GM21447 (cell line): ENCODE measurements at regions not wholly inside any gene's neighbourhood (a gene's known extent, or its start where the extent isn't known, plus 50 kb on each side); places are given as distances from the start of the nearest gene placed in this dataset.

Source experiments
- ATAC-seq: cut with Tn5 transposase; IDR thresholded peaks from one replicate; pipeline ENCODE4 v1.9.1; 2021; ENCODE audit not compliant: unreplicated experiment

GRCh38 chr15:95470529-95470928, 860.0 kb upstream of the NR2F2 start:
- ATAC-seq: no peak

GRCh38 chr15:95470997-95471689, 859.4 kb upstream of the NR2F2 start:
- no peak for ATAC-seq

- no peak for ATAC-seq
Observed at GRCh38 chr15:95471690-95472086, 858.8 kb upstream of the NR2F2 start.

GRCh38 chr15:95475067-95475466, 855.4 kb upstream of the NR2F2 start:
- ATAC-seq: no peak

GRCh38 chr15:95479308-95479707, 851.2 kb upstream of the NR2F2 start:
- ATAC-seq: no peak

- ATAC-seq: no peak
Observed at GRCh38 chr15:95485367-95485766, 845.1 kb upstream of the NR2F2 start.

GRCh38 chr15:95486224-95486623, 844.3 kb upstream of the NR2F2 start:
- ATAC-seq: no peak

GRCh38 chr15:95489103-95489502, 841.4 kb upstream of the NR2F2 start:
- ATAC-seq: no peak

- no peak for ATAC-seq
Observed at GRCh38 chr15:95492388-95493070, 838.0 kb upstream of the NR2F2 start.

- no peak for ATAC-seq
Observed at GRCh38 chr15:95494971-95495541, 835.4 kb upstream of the NR2F2 start.

GRCh38 chr15:95497634-95498033, 832.9 kb upstream of the NR2F2 start:
- ATAC-seq: no peak

- ATAC-seq: no peak
Observed at GRCh38 chr15:95498961-95499360, 831.5 kb upstream of the NR2F2 start.

- no peak for ATAC-seq
Observed at GRCh38 chr15:95499397-95499796, 831.1 kb upstream of the NR2F2 start.

- no peak for ATAC-seq
Observed at GRCh38 chr15:95501865-95502264, 828.6 kb upstream of the NR2F2 start.

GRCh38 chr15:95503107-95503506, 827.4 kb upstream of the NR2F2 start:
- ATAC-seq: no peak

- ATAC-seq: no peak
Observed at GRCh38 chr15:95503640-95504225, 826.8 kb upstream of the NR2F2 start.

- ATAC-seq: no peak
Observed at GRCh38 chr15:95511671-95512070, 818.8 kb upstream of the NR2F2 start.

- ATAC-seq: no peak
Observed at GRCh38 chr15:95512906-95513305, 817.6 kb upstream of the NR2F2 start.

GRCh38 chr15:95519887-95520286, 810.6 kb upstream of the NR2F2 start:
- no peak for ATAC-seq

- no peak for ATAC-seq
Observed at GRCh38 chr15:95520511-95520910, 810.0 kb upstream of the NR2F2 start.

GRCh38 chr15:95520922-95521321, 809.6 kb upstream of the NR2F2 start:
- ATAC-seq: no peak

GRCh38 chr15:95522533-95522932, 808.0 kb upstream of the NR2F2 start:
- ATAC-seq: no peak
